Fibroblast of villous mesenchyme (primary cell): ENCODE measurements at regions not wholly inside any gene's neighbourhood (a gene's known extent, or its start where the extent isn't known, plus 50 kb on each side); places are given as distances from the start of the nearest gene placed in this dataset.

ENCODE experiments used
- DNase-seq: peaks from one replicate; pipeline ENCODE4 v3.0.0-alpha.2; 2010; ENCODE audit warnings: low read depth
- H3K4me3 ChIP-seq: 2 replicates; pipeline ENCODE4 v1.5.1; 2011; ENCODE audit warnings: low read depth, mild to moderate bottlenecking, low read length
- TF ChIP-seq, protein P1 (sequence below): IDR thresholded peaks from 2 replicates; pipeline ENCODE4 v1.5.1; 2012; ENCODE audit warnings: low read depth, mild to moderate bottlenecking, low read length; ENCODE audit not compliant: insufficient read depth

- TF ChIP-seq, protein P1, sequence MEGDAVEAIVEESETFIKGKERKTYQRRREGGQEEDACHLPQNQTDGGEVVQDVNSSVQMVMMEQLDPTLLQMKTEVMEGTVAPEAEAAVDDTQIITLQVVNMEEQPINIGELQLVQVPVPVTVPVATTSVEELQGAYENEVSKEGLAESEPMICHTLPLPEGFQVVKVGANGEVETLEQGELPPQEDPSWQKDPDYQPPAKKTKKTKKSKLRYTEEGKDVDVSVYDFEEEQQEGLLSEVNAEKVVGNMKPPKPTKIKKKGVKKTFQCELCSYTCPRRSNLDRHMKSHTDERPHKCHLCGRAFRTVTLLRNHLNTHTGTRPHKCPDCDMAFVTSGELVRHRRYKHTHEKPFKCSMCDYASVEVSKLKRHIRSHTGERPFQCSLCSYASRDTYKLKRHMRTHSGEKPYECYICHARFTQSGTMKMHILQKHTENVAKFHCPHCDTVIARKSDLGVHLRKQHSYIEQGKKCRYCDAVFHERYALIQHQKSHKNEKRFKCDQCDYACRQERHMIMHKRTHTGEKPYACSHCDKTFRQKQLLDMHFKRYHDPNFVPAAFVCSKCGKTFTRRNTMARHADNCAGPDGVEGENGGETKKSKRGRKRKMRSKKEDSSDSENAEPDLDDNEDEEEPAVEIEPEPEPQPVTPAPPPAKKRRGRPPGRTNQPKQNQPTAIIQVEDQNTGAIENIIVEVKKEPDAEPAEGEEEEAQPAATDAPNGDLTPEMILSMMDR, result no peak
These were observed 543.6 kb upstream of the SOX11 start for GRCh38 chr2:5148392-5149085.

DNA sequence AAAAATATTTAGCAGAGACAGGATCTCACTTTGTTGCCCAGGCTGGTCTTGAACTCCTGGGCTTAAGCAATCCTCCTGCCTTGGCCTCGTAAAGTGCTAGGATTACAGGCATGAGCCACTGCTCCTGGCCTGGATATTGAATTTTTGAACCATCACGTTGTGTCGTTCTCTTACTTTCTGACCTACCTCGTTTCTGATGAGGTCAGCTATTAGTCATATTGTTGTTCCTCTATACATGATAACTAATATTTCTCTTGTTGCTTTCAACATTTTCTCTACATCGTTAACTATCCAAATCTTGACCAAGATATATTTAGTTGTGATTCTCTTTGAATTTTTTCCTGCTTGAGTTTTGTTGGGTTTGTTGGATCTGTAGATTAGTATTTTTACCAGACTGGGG is 541.3 kb upstream of the SOX11 start:
- TF ChIP-seq, protein P1, result no peak
- no peak for DNase-seq
- H3K4me3 ChIP-seq, result no peak overlapping the region

More at GRCh38 chr2:5148392-5149085, 543.6 kb upstream of the SOX11 start:
- no peak for DNase-seq
- no peak overlapping the region for H3K4me3 ChIP-seq

GRCh38 chr2:5164776-5165525 is 527.2 kb upstream of the SOX11 start:
- no peak overlapping the region for H3K4me3 ChIP-seq
- TF ChIP-seq, protein P1, result no peak
- DNase-seq, result no peak

DNA sequence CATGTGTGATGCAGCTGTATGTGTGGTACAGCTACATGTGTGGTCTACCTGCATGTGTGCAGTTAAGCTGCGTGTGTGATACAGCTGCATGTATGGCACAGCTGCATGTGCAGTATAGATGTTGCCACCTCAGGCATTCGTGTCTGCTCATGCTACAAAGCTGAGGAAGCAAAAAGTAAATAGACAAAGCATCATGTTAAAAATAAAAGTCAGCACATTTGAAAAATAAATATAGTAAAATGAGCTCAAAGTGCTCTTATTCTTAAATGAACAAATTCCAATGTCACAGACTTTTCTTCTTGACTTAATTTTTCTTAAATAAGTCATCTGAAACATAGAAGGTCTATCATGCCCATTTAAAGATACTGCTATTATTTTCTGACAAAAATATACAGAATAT is 519.3 kb upstream of the SOX11 start:
- DNase-seq, result no peak
- TF ChIP-seq, protein P1, result no peak
- no peak overlapping the region for H3K4me3 ChIP-seq

- TF ChIP-seq, protein P1, result no peak
- no peak overlapping the region for H3K4me3 ChIP-seq
- no peak for DNase-seq
These were observed 518.2 kb upstream of the SOX11 start for GRCh38 chr2:5173876-5174535.

DNA sequence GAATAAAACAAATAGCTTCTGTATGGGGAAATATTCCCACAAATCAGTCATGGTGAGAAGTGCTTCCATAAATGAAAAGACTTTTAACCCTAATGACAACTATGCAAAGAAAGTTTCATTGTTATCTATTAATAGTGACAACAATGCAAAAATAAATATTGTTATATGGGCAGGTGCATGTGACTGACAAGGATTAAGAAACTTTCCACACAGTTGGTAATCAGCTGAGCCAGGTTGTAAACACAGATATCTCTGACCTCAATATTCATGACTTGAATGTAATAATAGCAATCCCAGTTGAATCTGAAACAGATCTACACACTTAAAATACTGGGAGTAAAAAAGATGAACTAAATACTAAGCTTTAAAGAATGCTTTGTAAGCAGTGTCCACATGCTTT is 517.0 kb upstream of the SOX11 start:
- H3K4me3 ChIP-seq, result no peak overlapping the region
- no peak for DNase-seq
- TF ChIP-seq, protein P1, result no peak
